ENCODE measurements at regions not wholly inside any gene's neighbourhood (a gene's known extent, or its start where the extent isn't known, plus 50 kb on each side); places are given as distances from the start of the nearest gene placed in this dataset.

- Mint-ChIP-seq H3K27ac (no peak overlapping the region), H3K36me3 (peaks cover 0 to 2% of the 10 kb centered on the region in 2 donors), H3K9me3 (no peaks in the 10 kb centered on the region)
- ATAC-seq, result peak; percentile 45 to 83
- peak in 1 of 2 donors; percentile 38 for DNase-seq (ENCODE audit: low spot score in 2 of 2)
Measured at GRCh38 chr13:73708393-73708985, 425.7 kb downstream of the KLF12 start.

GRCh38 chr13:73704587-73704986 lies 429.6 kb downstream of the KLF12 start:
- DNase-seq (ENCODE audit: low spot score in 2 of 2) (no peak), ATAC-seq (no peak)
- no peak overlapping the region for H3K27ac Mint-ChIP-seq
- H3K9me3 Mint-ChIP-seq, result no peaks in the 10 kb centered on the region
- H3K36me3 Mint-ChIP-seq, result peaks cover 0 to under 1% of the 10 kb centered on the region in 2 donors

GRCh38 chr13:73703606-73704005 lies 430.6 kb downstream of the KLF12 start:
- no peak overlapping the region for H3K27ac Mint-ChIP-seq
- H3K36me3 Mint-ChIP-seq, result peaks cover 0 to 5% of the 10 kb centered on the region in 2 donors
- DNase-seq (ENCODE audit: low spot score in 2 of 2), result no peak
- ATAC-seq, result no peak
- H3K9me3 Mint-ChIP-seq, result peaks cover 0 to 3% of the 10 kb centered on the region in 2 donors

- DNase-seq (ENCODE audit: low spot score in 2 of 2) (peak in 1 of 2 donors; percentile 22), ATAC-seq (peak; percentile 96)
Measured at GRCh38 chr13:73702419-73703071, 431.7 kb downstream of the KLF12 start.

GRCh38 chr13:73701160-73701559 lies 433.0 kb downstream of the KLF12 start:
- ATAC-seq, result no peak
- Mint-ChIP-seq H3K27ac (no peak overlapping the region), H3K36me3 (peaks cover 0 to 5% of the 10 kb centered on the region in 2 donors), H3K9me3 (peaks cover 0 to 3% of the 10 kb centered on the region in 2 donors)
- no peak for DNase-seq (ENCODE audit: low spot score in 2 of 2)

More at GRCh38 chr13:73702419-73703071, 431.7 kb downstream of the KLF12 start:
- Mint-ChIP-seq H3K9me3 (peaks cover 0 to 3% of the 10 kb centered on the region in 2 donors), H3K27ac (peak overlapping the region; percentile 1 to 73), H3K36me3 (peaks cover 0 to 5% of the 10 kb centered on the region in 2 donors)

- peaks cover 0 to 3% of the 10 kb centered on the region in 2 donors for H3K9me3 Mint-ChIP-seq
- H3K36me3 Mint-ChIP-seq, result peaks cover 5 to 7% of the 10 kb centered on the region in 2 donors
- no peak overlapping the region for H3K27ac Mint-ChIP-seq
- ATAC-seq (no peak), DNase-seq (ENCODE audit: low spot score in 2 of 2) (no peak)
Measured at GRCh38 chr13:73698859-73699258, 435.3 kb downstream of the KLF12 start.

GRCh38 chr13:73697166-73697565 lies 437.0 kb downstream of the KLF12 start:
- Mint-ChIP-seq H3K27ac (no peak overlapping the region), H3K9me3 (peaks cover 0 to 3% of the 10 kb centered on the region in 2 donors), H3K36me3 (peaks cover 5 to 7% of the 10 kb centered on the region in 2 donors)
- ATAC-seq (no peak), DNase-seq (ENCODE audit: low spot score in 2 of 2) (no peak)

- DNase-seq (ENCODE audit: low spot score in 2 of 2) (no peak), ATAC-seq (no peak)
- peaks cover 5 to 7% of the 10 kb centered on the region in 2 donors for H3K36me3 Mint-ChIP-seq
- H3K9me3 Mint-ChIP-seq, result peaks cover 0 to 3% of the 10 kb centered on the region in 2 donors
- no peak overlapping the region for H3K27ac Mint-ChIP-seq
Measured at GRCh38 chr13:73696713-73697112, 437.5 kb downstream of the KLF12 start.

- peaks cover 5 to 7% of the 10 kb centered on the region in 2 donors for H3K36me3 Mint-ChIP-seq
- peaks cover 0 to 3% of the 10 kb centered on the region in 2 donors for H3K9me3 Mint-ChIP-seq
- no peak overlapping the region for H3K27ac Mint-ChIP-seq
- ATAC-seq (no peak), DNase-seq (ENCODE audit: low spot score in 2 of 2) (no peak)
Measured at GRCh38 chr13:73696271-73696670, 437.9 kb downstream of the KLF12 start.

- peaks cover 5 to 7% of the 10 kb centered on the region in 2 donors for H3K36me3 Mint-ChIP-seq
- peaks cover 0 to 3% of the 10 kb centered on the region in 2 donors for H3K9me3 Mint-ChIP-seq
- no peak for ATAC-seq
- no peak overlapping the region for H3K27ac Mint-ChIP-seq
- no peak for DNase-seq (ENCODE audit: low spot score in 2 of 2)
Measured at GRCh38 chr13:73695325-73695724, 438.9 kb downstream of the KLF12 start.

GRCh38 chr13:73693215-73693614 lies 441.0 kb downstream of the KLF12 start:
- DNase-seq (ENCODE audit: low spot score in 2 of 2) (no peak), ATAC-seq (no peak)
- Mint-ChIP-seq H3K36me3 (peaks cover 0 to 11% of the 10 kb centered on the region in 2 donors), H3K27ac (no peak overlapping the region), H3K9me3 (no peaks in the 10 kb centered on the region)

GRCh38 chr13:73691891-73692290 lies 442.3 kb downstream of the KLF12 start:
- DNase-seq (ENCODE audit: low spot score in 2 of 2) (no peak), ATAC-seq (no peak)
- Mint-ChIP-seq H3K36me3 (peaks cover 0 to 11% of the 10 kb centered on the region in 2 donors), H3K27ac (no peak overlapping the region), H3K9me3 (no peaks in the 10 kb centered on the region)

GRCh38 chr13:73687929-73688328 lies 446.3 kb downstream of the KLF12 start:
- no peak for ATAC-seq
- peaks cover 0 to 4% of the 10 kb centered on the region in 2 donors for H3K36me3 Mint-ChIP-seq
- no peak overlapping the region for H3K27ac Mint-ChIP-seq
- DNase-seq (ENCODE audit: low spot score in 2 of 2), result no peak
- H3K9me3 Mint-ChIP-seq, result no peaks in the 10 kb centered on the region

GRCh38 chr13:73687087-73687486 lies 447.1 kb downstream of the KLF12 start:
- no peaks in the 10 kb centered on the region for H3K9me3 Mint-ChIP-seq
- DNase-seq (ENCODE audit: low spot score in 2 of 2), result no peak
- H3K27ac Mint-ChIP-seq, result no peak overlapping the region
- H3K36me3 Mint-ChIP-seq, result peaks cover 0 to 9% of the 10 kb centered on the region in 2 donors
- ATAC-seq, result no peak

- Mint-ChIP-seq H3K9me3 (no peaks in the 10 kb centered on the region), H3K36me3 (peaks cover 0 to 6% of the 10 kb centered on the region in 2 donors), H3K27ac (no peak overlapping the region)
- DNase-seq (ENCODE audit: low spot score in 2 of 2) (no peak), ATAC-seq (no peak)
Measured at GRCh38 chr13:73684750-73685149, 449.5 kb downstream of the KLF12 start.

GRCh38 chr13:73684286-73684685 lies 449.9 kb downstream of the KLF12 start:
- H3K27ac Mint-ChIP-seq, result no peak overlapping the region
- DNase-seq (ENCODE audit: low spot score in 2 of 2), result no peak
- peaks cover 0 to 6% of the 10 kb centered on the region in 2 donors for H3K36me3 Mint-ChIP-seq
- no peak for ATAC-seq
- H3K9me3 Mint-ChIP-seq, result no peaks in the 10 kb centered on the region

- no peak overlapping the region for H3K27ac Mint-ChIP-seq
- H3K36me3 Mint-ChIP-seq, result peaks cover 0 to 6% of the 10 kb centered on the region in 2 donors
- no peaks in the 10 kb centered on the region for H3K9me3 Mint-ChIP-seq
- ATAC-seq (no peak), DNase-seq (ENCODE audit: low spot score in 2 of 2) (no peak)
Measured at GRCh38 chr13:73683746-73684145, 450.5 kb downstream of the KLF12 start.

- peak overlapping the region in 1 of 2 donors; percentile 22 for H3K27ac Mint-ChIP-seq
- ATAC-seq, result no peak
- no peaks in the 10 kb centered on the region for H3K9me3 Mint-ChIP-seq
- H3K36me3 Mint-ChIP-seq, result peaks cover 0 to 6% of the 10 kb centered on the region in 2 donors
- DNase-seq (ENCODE audit: low spot score in 2 of 2), result no peak
Measured at GRCh38 chr13:73681779-73682178, 452.4 kb downstream of the KLF12 start.

Data from activated naive CD4-positive, alpha-beta T cell treated with anti-CD3 and anti-CD28 coated beads, Interleukin-2, amount 50 U/mL, for 72 hours (primary cell).